Muscle of back (tissue), 3 donors: ENCODE measurements at regions not wholly inside any gene's neighbourhood (a gene's known extent, or its start where the extent isn't known, plus 50 kb on each side); places are given as distances from the start of the nearest gene placed in this dataset.
A peak's percentile ranks its signal among the peaks of the same experiment; 100 is the strongest.
"Not testable (repeated sequence)": the region's sequence is repeated elsewhere in the genome, so short reads cannot be mapped to it uniquely, and the experiment has no call there.

Experiments used
- DNase-seq, 3 donors: peaks; one replicate each; pipeline versions ENCODE4 v3.0.0 to v3.0.0-alpha.2; 2013

GRCh38 chr11:97862021-97862420, 1158.7 kb upstream of the CNTN5 start:
- DNase-seq, result no peak

GRCh38 chr11:97865424-97866012, 1155.2 kb upstream of the CNTN5 start:
- DNase-seq, result no peak

- DNase-seq, result no peak
Measured at GRCh38 chr11:97871816-97872215, 1148.9 kb upstream of the CNTN5 start.

- no peak for DNase-seq
Measured at GRCh38 chr11:97880209-97880608, 1140.5 kb upstream of the CNTN5 start.

GRCh38 chr11:97883086-97883485, 1137.7 kb upstream of the CNTN5 start:
- no peak for DNase-seq

- no peak for DNase-seq
Measured at GRCh38 chr11:97888641-97889040, 1132.1 kb upstream of the CNTN5 start.

GRCh38 chr11:97890466-97890865, 1130.3 kb upstream of the CNTN5 start:
- DNase-seq, result no peak

- DNase-seq, result peak in 1 of 3 donors; percentile 11
Measured at GRCh38 chr11:97893612-97894011, 1127.1 kb upstream of the CNTN5 start.

GRCh38 chr11:97894978-97895377, 1125.8 kb upstream of the CNTN5 start:
- no peak for DNase-seq

- DNase-seq, result no peak
Measured at GRCh38 chr11:97895572-97895971, 1125.2 kb upstream of the CNTN5 start.

GRCh38 chr11:97902828-97903227, 1117.9 kb upstream of the CNTN5 start:
- DNase-seq, result no peak

- no peak for DNase-seq
Measured at GRCh38 chr11:97905101-97905500, 1115.6 kb upstream of the CNTN5 start.

- no peak for DNase-seq
Measured at GRCh38 chr11:97905671-97906070, 1115.1 kb upstream of the CNTN5 start.

GRCh38 chr11:97908354-97908753, 1112.4 kb upstream of the CNTN5 start:
- no peak for DNase-seq

GRCh38 chr11:97909614-97910399, 1110.9 kb upstream of the CNTN5 start:
- peak in 1 of 3 donors; percentile 27 for DNase-seq

GRCh38 chr11:97912629-97913028, 1108.1 kb upstream of the CNTN5 start:
- DNase-seq, result no peak

- not testable (repeated sequence) for DNase-seq
Measured at GRCh38 chr11:97922933-97923332, 1097.8 kb upstream of the CNTN5 start.

GRCh38 chr11:97934572-97935208, 1086.1 kb upstream of the CNTN5 start:
- no peak for DNase-seq

GRCh38 chr11:97937501-97937900, 1083.2 kb upstream of the CNTN5 start:
- no peak for DNase-seq

GRCh38 chr11:97938789-97939188, 1082.0 kb upstream of the CNTN5 start:
- DNase-seq, result no peak

- no peak for DNase-seq
Measured at GRCh38 chr11:97943493-97943892, 1077.3 kb upstream of the CNTN5 start.

GRCh38 chr11:97948793-97949192, 1072.0 kb upstream of the CNTN5 start:
- DNase-seq, result no peak

- DNase-seq, result no peak
Measured at GRCh38 chr11:97955595-97955994, 1065.2 kb upstream of the CNTN5 start.
